Liver (tissue), 8 donors: ENCODE measurements at regions not wholly inside any gene's neighbourhood (a gene's known extent, or its start where the extent isn't known, plus 50 kb on each side); places are given as distances from the start of the nearest gene placed in this dataset.

ENCODE experiments used
- DNase-seq: peaks from one replicate; pipeline ENCODE4 v3.0.0-alpha.2; 2017; ENCODE audit warnings: low spot score
- H3K27ac ChIP-seq, 2 donors: one replicate each; pipeline ENCODE4 v1.7.0; 2013; ENCODE audit warnings: inconsistent platforms in 2 of 2, low read length in 2 of 2, control low read depth in 1 of 2, low read depth in 1 of 2, mild to moderate bottlenecking in 1 of 2
- H3K27me3 ChIP-seq, 4 donors: one replicate each; pipeline versions ENCODE4 v1.6.1 to v1.7.0; 2013; ENCODE audit warnings: low read length in 3 of 4, inconsistent platforms in 1 of 4, mild to moderate bottlenecking in 1 of 4, moderate library complexity in 1 of 4; ENCODE audit not compliant: control insufficient read depth in 4 of 4, insufficient read depth in 4 of 4
- H3K36me3 ChIP-seq, 4 donors: one replicate each; pipeline versions ENCODE4 v1.6.1 to v1.7.0; 2013; ENCODE audit warnings: low read length in 3 of 4, mild to moderate bottlenecking in 3 of 4, low read depth in 1 of 4, moderate library complexity in 1 of 4; ENCODE audit not compliant: control insufficient read depth in 4 of 4, insufficient read depth in 3 of 4
- H3K4me1 ChIP-seq, 4 donors: one replicate each; pipeline versions ENCODE4 v1.6.1 to v1.7.0; 2013; ENCODE audit warnings: low read length in 3 of 4, mild to moderate bottlenecking in 3 of 4, moderate library complexity in 1 of 4; ENCODE audit not compliant: control insufficient read depth in 4 of 4, insufficient read depth in 4 of 4
- H3K4me3 ChIP-seq, 3 donors: one replicate each; pipeline versions ENCODE4 v1.6.1 to v1.7.0; 2013; ENCODE audit warnings: low read length in 3 of 3, control low read depth in 1 of 3, low read depth in 1 of 3, mild to moderate bottlenecking in 1 of 3
- H3K9ac ChIP-seq, 2 donors: one replicate each; pipeline ENCODE4 v1.7.0; 2013; ENCODE audit warnings: low read length in 2 of 2, mild to moderate bottlenecking in 2 of 2, moderate library complexity in 2 of 2, control low read depth in 1 of 2, low read depth in 1 of 2
- H3K9me3 ChIP-seq, 4 donors: one replicate each; pipeline versions ENCODE4 v1.6.1 to v1.7.0; 2013; ENCODE audit warnings: low read length in 3 of 4; ENCODE audit not compliant: control insufficient read depth in 4 of 4
- EGR1 ChIP-seq, 2 donors: IDR thresholded peaks; 2 replicates each; pipeline ENCODE4 v1.6.1; 2016 to 2018; ENCODE audit warnings: antibody characterized with exemption in 2 of 2, low read depth in 2 of 2
- FOXA1 ChIP-seq: IDR thresholded peaks from 2 replicates; pipeline ENCODE4 v1.6.1; 2016; ENCODE audit warnings: antibody characterized with exemption
- FOXA2 ChIP-seq: IDR thresholded peaks from 2 replicates; pipeline ENCODE4 v1.6.1; 2016; ENCODE audit warnings: antibody characterized with exemption
- GABPA ChIP-seq, 2 donors: IDR thresholded peaks in 1 of 2; conservative IDR thresholded peaks in 1 of 2; 2 replicates each; pipeline ENCODE4 v1.6.1; 2016; ENCODE audit warnings: antibody characterized with exemption in 2 of 2, mild to moderate bottlenecking in 1 of 2, moderate library complexity in 1 of 2
- HNF4A ChIP-seq, 2 donors: conservative IDR thresholded peaks; 2 replicates each; pipeline ENCODE4 v1.6.1; 2016; ENCODE audit warnings: antibody characterized with exemption in 2 of 2, mild to moderate bottlenecking in 2 of 2
- HNF4G ChIP-seq: IDR thresholded peaks from 2 replicates; pipeline ENCODE4 v1.6.1; 2016; ENCODE audit warnings: antibody characterized with exemption
- JUND ChIP-seq, 2 donors: IDR thresholded peaks; 2 replicates each; pipeline ENCODE4 v1.6.1; 2016; ENCODE audit warnings: antibody characterized with exemption in 2 of 2
- NR2F2 ChIP-seq: IDR thresholded peaks from 2 replicates; pipeline ENCODE4 v1.6.1; 2016; ENCODE audit warnings: antibody characterized with exemption
- RAD21 ChIP-seq, 2 donors: IDR thresholded peaks; 2 replicates each; pipeline ENCODE4 v1.6.1; 2016; ENCODE audit warnings: antibody characterized with exemption in 2 of 2, mild to moderate bottlenecking in 2 of 2
- RXRA ChIP-seq, 2 donors: IDR thresholded peaks; 2 replicates each; pipeline ENCODE4 v1.6.1; 2017 to 2018; ENCODE audit warnings: antibody characterized with exemption in 2 of 2, mild to moderate bottlenecking in 1 of 2
- SP1 ChIP-seq: IDR thresholded peaks from 2 replicates; pipeline ENCODE4 v1.6.1; 2018; ENCODE audit warnings: antibody characterized with exemption, mild to moderate bottlenecking
- TAF1 ChIP-seq: conservative IDR thresholded peaks from 2 replicates; pipeline ENCODE4 v1.6.1; 2016; ENCODE audit warnings: antibody characterized with exemption, mild to moderate bottlenecking
- YY1 ChIP-seq: IDR thresholded peaks from 2 replicates; pipeline ENCODE4 v1.6.1; 2016; ENCODE audit warnings: antibody characterized with exemption, mild to moderate bottlenecking
- WGBS: extraction: QIAGEN DNeasy Blood & Tissue Kit; methylation state at CpG from one replicate; pipeline ENCODE4 v1.1.7; 2013; 5-methylcytosine and 5-hydroxymethylcytosine counted together
- TF ChIP-seq, protein P1 (sequence below): IDR thresholded peaks from 2 replicates; pipeline ENCODE4 v1.6.1; 2016; ENCODE audit warnings: antibody characterized with exemption
- TF ChIP-seq, protein P2 (sequence below): fragments of 150-350 bp; IDR thresholded peaks from 2 replicates; pipeline ENCODE4 v1.5.1; 2017; ENCODE audit warnings: improper control_type of control experiment, low read depth, low read length; ENCODE audit not compliant: missing input control
- TF ChIP-seq, protein P3 (sequence below): IDR thresholded peaks from 2 replicates; pipeline ENCODE4 v1.6.1; 2016; ENCODE audit warnings: antibody characterized with exemption, mild to moderate bottlenecking
- TF ChIP-seq, protein P4 (sequence below): IDR thresholded peaks from 2 replicates; pipeline ENCODE4 v1.6.1; 2016; ENCODE audit warnings: antibody characterized with exemption
- TF ChIP-seq, protein P5 (sequence below): IDR thresholded peaks from 2 replicates; pipeline ENCODE4 v1.6.1; 2016; ENCODE audit warnings: antibody characterized with exemption
- donor health status: healthy.
- donor health status: healthy.
- donor health status: healthy.
- donor health status: healthy.
- donor health status: healthy.

DNA sequence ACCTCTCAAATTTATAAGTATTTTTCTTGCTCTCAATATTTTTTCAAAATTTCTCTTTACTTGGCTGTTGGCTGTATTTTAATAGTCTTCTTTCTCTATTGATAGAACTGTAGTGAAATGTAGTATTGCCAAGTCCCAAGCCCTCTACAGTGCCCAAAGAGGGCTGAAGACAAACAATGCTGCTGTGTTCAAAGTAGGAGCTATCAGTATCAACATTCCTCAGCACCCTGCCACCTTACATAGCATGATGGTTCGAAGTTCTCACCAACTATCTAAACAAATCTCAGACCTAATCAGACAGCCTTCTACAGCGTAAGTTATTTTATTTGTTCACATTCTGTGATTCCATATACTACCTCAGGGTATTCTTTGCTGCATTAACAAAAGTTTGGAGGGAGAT lies 99.1 kb upstream of the ADAD1 start:
- no peak overlapping the region for H3K27ac ChIP-seq
- H3K9me3 ChIP-seq, result no peaks in the 10 kb centered on the region
- H3K27me3 ChIP-seq, result no peaks in the 10 kb centered on the region
- TF ChIP-seq RXRA (IDR thresholded peaks at IDR 0.05), result no peak
- TF ChIP-seq, protein P1, sequence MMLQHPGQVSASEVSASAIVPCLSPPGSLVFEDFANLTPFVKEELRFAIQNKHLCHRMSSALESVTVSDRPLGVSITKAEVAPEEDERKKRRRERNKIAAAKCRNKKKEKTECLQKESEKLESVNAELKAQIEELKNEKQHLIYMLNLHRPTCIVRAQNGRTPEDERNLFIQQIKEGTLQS, result no peak
- TF ChIP-seq, protein P2, sequence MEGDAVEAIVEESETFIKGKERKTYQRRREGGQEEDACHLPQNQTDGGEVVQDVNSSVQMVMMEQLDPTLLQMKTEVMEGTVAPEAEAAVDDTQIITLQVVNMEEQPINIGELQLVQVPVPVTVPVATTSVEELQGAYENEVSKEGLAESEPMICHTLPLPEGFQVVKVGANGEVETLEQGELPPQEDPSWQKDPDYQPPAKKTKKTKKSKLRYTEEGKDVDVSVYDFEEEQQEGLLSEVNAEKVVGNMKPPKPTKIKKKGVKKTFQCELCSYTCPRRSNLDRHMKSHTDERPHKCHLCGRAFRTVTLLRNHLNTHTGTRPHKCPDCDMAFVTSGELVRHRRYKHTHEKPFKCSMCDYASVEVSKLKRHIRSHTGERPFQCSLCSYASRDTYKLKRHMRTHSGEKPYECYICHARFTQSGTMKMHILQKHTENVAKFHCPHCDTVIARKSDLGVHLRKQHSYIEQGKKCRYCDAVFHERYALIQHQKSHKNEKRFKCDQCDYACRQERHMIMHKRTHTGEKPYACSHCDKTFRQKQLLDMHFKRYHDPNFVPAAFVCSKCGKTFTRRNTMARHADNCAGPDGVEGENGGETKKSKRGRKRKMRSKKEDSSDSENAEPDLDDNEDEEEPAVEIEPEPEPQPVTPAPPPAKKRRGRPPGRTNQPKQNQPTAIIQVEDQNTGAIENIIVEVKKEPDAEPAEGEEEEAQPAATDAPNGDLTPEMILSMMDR, result no peak
- no peaks in the 10 kb centered on the region for H3K4me1 ChIP-seq
- no peak for DNase-seq
- H3K36me3 ChIP-seq, result peaks cover 0 to 24% (median 16%) of the 10 kb centered on the region in 4 donors
- H3K9ac ChIP-seq, result no peak overlapping the region
- H3K4me3 ChIP-seq, result no peak overlapping the region
- WGBS, result 95% methylated on average over 2 of the region's 2 CpGs

DNA sequence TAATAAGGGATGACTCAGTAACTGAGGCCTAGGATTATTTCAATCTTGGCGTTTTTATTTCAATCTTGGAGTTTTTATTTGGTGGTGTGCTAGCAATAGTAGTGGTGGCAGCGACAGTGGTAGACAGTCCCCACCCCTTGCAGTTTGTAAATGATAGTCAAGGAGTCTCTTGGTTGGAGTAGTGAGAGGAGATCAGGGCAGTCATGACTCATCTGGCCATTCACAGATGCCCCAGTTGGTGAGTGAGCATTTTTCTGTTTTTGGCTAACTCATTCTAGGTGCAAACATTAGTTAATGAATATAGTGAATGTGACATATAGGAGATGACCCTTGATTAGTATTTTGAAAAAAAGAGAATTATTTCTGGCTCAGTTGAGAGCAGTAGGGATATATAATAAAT lies 93.5 kb upstream of the ADAD1 start:
- Histone ChIP-seq H3K27me3 (no peaks in the 10 kb centered on the region), H3K4me3 (no peak overlapping the region), H3K9ac (no peak overlapping the region), H3K9me3 (no peaks in the 10 kb centered on the region), H3K4me1 (no peaks in the 10 kb centered on the region), H3K36me3 (peaks cover 1 to 44% (median 23%) of the 10 kb centered on the region in 4 donors), H3K27ac (no peak overlapping the region)
- TF ChIP-seq, protein P3, sequence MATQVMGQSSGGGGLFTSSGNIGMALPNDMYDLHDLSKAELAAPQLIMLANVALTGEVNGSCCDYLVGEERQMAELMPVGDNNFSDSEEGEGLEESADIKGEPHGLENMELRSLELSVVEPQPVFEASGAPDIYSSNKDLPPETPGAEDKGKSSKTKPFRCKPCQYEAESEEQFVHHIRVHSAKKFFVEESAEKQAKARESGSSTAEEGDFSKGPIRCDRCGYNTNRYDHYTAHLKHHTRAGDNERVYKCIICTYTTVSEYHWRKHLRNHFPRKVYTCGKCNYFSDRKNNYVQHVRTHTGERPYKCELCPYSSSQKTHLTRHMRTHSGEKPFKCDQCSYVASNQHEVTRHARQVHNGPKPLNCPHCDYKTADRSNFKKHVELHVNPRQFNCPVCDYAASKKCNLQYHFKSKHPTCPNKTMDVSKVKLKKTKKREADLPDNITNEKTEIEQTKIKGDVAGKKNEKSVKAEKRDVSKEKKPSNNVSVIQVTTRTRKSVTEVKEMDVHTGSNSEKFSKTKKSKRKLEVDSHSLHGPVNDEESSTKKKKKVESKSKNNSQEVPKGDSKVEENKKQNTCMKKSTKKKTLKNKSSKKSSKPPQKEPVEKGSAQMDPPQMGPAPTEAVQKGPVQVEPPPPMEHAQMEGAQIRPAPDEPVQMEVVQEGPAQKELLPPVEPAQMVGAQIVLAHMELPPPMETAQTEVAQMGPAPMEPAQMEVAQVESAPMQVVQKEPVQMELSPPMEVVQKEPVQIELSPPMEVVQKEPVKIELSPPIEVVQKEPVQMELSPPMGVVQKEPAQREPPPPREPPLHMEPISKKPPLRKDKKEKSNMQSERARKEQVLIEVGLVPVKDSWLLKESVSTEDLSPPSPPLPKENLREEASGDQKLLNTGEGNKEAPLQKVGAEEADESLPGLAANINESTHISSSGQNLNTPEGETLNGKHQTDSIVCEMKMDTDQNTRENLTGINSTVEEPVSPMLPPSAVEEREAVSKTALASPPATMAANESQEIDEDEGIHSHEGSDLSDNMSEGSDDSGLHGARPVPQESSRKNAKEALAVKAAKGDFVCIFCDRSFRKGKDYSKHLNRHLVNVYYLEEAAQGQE, result no peak
- TF ChIP-seq, protein P4, sequence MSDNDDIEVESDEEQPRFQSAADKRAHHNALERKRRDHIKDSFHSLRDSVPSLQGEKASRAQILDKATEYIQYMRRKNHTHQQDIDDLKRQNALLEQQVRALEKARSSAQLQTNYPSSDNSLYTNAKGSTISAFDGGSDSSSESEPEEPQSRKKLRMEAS, result no peak
- no peak for TF ChIP-seq FOXA1
- TF ChIP-seq HNF4A (conservative IDR thresholded peaks at IDR 0.05), result no peak
- TF ChIP-seq JUND (IDR thresholded peaks at IDR 0.05), result no peak
- no peak for TF ChIP-seq HNF4G
- no peak for TF ChIP-seq SP1
- TF ChIP-seq RAD21 (IDR thresholded peaks at IDR 0.05), result no peak
- TF ChIP-seq, protein P2, result no peak
- no peak for TF ChIP-seq FOXA2
- TF ChIP-seq, protein P1, result no peak
- TF ChIP-seq EGR1 (IDR thresholded peaks at IDR 0.05; ENCODE audit: low read depth in 2 of 2), result no peak
- TF ChIP-seq YY1, result no peak
- TF ChIP-seq NR2F2, result no peak
- TF ChIP-seq, protein P5, sequence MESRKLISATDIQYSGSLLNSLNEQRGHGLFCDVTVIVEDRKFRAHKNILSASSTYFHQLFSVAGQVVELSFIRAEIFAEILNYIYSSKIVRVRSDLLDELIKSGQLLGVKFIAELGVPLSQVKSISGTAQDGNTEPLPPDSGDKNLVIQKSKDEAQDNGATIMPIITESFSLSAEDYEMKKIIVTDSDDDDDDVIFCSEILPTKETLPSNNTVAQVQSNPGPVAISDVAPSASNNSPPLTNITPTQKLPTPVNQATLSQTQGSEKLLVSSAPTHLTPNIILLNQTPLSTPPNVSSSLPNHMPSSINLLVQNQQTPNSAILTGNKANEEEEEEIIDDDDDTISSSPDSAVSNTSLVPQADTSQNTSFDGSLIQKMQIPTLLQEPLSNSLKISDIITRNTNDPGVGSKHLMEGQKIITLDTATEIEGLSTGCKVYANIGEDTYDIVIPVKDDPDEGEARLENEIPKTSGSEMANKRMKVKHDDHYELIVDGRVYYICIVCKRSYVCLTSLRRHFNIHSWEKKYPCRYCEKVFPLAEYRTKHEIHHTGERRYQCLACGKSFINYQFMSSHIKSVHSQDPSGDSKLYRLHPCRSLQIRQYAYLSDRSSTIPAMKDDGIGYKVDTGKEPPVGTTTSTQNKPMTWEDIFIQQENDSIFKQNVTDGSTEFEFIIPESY, result no peak
- TF ChIP-seq TAF1, result no peak
- no peak for TF ChIP-seq GABPA (IDR thresholded peaks at IDR 0.05 in 1 of 2, conservative IDR thresholded peaks at IDR 0.05 in 1 of 2)
- 96% methylated on average over 2 of the region's 2 CpGs for WGBS
- DNase-seq, result no peak
